NCI-H1105 treated with DMSO at 0.1 percent for 48 hours (cell line): ENCODE measurements at regions not wholly inside any gene's neighbourhood (a gene's known extent, or its start where the extent isn't known, plus 50 kb on each side); places are given as distances from the start of the nearest gene placed in this dataset.
"Not testable (repeated sequence)": the region's sequence is repeated elsewhere in the genome, so short reads cannot be mapped to it uniquely, and the experiment has no call there.

Experiments
- DNase-seq: peaks from one replicate; lab custom pipeline; 2025; lab: John Stamatoyannopoulos, UW

- DNase-seq = peak; percentile 43
Observed at GRCh38 chr9:30534455-30534854, 1850.0 kb upstream of the ACO1 start.

- DNase-seq = peak; percentile 69
Observed at GRCh38 chr9:30534896-30535295, 1849.5 kb upstream of the ACO1 start.

DNA sequence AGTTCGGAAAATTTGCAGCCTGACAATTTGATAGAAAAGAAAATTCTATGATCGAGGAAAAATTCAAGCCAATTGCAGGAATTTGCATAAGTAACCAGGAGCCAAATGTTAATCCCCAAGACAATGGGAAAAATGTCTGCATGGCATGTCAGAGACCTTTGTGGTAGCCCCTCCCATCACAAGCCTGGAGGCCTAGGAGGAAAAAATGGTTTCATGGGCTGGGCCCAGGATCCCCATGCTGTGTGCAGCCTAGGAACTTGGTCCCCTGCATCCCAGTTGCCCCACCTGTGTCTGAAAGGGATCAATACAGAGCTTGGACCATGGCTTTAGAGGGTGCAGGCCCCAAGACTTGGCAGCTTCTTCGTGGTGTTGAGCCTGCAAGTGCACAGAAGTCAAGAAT, 1847.9 kb upstream of the ACO1 start:
- no peak for DNase-seq

- not testable (repeated sequence) for DNase-seq
Observed at GRCh38 chr9:30539696-30540095, 1844.7 kb upstream of the ACO1 start.

DNA sequence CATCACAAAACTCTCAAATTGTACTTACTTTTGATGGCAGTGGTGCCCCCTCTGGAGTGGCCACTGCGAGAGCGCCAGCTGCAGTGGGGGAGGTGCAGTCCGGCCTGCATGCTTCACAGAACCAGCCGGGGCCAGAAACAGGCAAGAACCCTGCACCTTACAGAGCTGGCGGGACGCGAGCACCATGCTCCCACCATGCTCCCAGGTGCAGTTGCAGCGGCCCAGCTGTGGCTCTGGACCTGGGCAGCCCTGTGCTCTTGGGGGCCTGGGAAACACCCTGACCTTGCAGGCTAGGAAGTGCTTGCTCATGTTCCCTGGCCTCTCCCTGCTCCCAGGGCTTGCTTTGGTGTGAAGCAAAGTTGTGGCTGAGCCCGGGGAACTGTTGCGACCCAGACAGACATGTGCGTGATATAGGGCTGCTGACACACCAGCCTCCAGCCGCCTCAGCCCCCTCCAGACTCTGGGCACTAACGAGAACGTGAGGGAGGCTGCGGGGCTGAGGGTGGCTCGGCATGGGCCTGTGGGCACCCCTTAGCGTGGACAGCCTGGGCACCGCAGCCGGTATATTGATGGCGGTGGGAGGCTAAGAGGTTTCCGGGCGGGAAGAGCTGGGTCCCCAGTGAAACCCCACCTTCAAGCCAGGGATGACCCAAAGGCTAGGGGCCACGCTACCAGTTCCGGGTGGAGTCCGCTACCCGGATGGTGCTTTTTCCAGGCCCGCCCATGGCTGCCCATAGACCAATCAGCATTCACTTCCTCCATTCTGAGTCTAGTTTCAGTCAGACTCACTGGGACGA, 1809.9 kb upstream of the ACO1 start:
- DNase-seq = no peak

- no peak for DNase-seq
Observed at GRCh38 chr9:30575218-30575617, 1809.2 kb upstream of the ACO1 start.

GRCh38 chr9:30575691-30576090, 1808.8 kb upstream of the ACO1 start:
- no peak for DNase-seq

DNA sequence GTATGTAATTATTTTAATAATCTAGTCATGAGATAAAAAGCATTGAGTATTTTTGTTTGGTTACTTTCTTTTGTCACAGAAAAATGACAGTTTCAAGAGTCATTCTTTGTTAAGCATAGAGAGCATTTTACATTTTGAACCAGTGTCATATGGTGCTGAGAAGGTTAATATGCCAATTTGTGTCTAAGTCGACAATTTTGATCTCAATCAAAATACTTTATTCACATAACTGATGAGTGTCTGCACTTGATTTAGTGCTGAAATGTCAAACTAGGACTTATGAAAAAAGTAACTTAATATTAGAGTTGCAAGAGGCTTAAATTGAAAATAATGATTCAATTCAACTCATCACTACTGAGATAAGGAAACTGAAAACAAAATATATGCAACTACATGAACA, 1804.6 kb upstream of the ACO1 start:
- no peak for DNase-seq

DNA sequence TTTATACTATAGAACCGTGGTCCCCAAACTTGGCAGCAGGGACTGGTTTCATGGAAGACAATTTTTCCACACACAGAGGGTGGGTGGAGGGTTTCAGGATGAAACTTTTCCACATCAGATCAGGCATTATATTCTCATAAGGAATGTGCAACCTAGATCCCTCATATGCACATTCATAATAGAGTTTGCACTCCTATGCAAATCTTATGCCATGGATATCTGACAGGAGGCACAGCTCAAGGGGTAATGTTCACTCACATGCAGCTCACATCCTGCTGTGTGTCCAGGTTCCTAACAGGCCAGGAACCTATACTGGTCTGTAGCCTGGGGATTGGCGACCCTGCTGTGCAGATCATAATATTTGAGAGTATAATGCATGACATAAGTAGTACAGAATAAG, 1802.2 kb upstream of the ACO1 start:
- no peak for DNase-seq

DNA sequence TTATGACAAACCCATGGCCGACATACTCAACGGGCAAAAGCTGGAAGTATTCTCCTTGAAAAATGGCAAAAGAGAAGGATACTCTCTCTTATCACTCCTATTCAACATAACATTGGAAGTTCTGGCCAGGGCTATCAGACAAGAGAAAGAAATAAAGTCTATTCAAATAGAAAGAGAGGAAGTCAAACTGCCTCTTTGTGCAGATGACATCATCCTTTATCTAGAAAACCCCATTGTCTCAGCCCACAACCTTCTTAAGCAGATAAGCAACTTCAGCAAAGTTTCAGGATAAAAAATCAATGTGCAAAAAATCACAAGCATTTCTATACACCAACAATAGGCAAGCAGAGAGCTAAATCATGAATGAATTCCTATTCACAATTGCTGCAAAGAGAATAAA, 1799.9 kb upstream of the ACO1 start:
- DNase-seq = no peak

GRCh38 chr9:30591461-30591860, 1793.0 kb upstream of the ACO1 start:
- no peak for DNase-seq

DNA sequence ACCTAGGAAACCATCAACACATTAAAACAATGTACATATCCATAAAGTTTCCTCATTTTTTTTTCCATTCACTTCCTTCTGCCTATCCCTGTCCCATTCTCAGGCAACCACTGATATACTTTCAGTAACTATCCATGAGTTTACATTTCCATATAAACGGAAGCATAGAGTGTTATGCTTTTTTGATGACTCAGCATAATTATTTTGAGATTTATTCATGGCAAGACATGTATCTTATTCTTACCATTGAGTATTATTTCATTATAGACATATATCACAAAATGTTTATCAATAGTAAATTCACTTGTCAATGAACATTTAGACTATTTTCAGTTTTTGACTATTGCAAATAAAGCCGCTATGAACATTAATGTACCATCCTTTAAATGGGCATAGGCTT, 1786.8 kb upstream of the ACO1 start:
- DNase-seq = no peak

- DNase-seq = no peak
Observed at GRCh38 chr9:30605936-30606335, 1778.5 kb upstream of the ACO1 start.

DNA sequence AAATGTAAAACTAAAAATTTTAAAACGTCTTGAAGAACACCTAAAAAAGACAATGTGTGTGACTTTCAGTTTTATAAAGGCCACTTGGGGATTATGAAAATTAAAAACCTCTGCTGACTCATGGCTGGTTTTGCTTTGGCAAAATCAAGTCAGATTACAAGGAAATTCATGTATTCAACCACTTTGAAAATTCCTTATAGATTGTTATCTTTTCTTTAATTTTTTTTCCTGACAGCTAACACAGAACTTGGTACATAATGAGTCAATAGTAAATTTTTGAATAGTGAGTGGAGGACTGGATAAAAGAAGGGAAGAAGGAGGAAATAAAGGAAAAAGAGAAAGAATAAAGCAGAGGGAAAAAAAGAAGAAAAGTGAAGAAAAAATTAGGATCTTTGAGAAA, 1774.7 kb upstream of the ACO1 start:
- DNase-seq = no peak

DNA sequence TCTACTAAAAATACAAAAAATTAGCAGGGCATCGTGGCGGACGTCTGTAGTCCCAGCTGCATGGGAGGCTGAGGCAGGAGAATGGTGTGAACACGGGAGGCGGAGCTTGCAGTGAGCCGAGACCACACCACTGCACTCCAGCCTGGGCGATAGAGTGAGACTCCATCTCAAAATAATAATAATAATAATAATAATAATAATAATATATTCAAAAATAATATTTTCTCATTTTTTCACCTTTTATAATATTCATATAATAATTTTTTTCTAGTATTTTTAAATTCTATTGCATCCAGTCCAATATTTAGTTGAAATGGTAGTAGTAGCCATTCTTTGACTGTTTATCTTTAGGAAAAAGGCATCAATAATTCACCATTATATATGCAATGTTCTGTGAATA, 1767.7 kb upstream of the ACO1 start:
- not testable (repeated sequence) for DNase-seq

DNA sequence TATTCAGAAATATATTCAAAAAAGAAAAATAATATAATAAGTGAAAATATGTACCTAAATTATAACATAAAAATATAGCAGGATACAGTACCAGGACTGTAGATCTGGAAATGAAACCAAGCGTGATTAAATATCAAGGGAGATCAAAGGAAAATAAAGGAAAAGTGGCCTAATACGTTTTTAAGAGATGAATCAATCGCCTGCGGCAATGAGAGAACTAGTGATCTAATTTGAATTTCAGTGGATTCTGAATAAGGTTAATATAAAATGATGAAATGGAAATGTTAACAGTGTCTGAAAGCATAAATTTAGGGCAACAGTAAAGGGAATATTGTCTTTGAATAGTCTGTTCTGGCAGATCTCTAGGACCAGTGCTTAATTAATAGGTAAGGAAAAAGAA, 1761.9 kb upstream of the ACO1 start:
- DNase-seq = no peak

- no peak for DNase-seq
Observed at GRCh38 chr9:30628915-30629567, 1755.4 kb upstream of the ACO1 start.

DNA sequence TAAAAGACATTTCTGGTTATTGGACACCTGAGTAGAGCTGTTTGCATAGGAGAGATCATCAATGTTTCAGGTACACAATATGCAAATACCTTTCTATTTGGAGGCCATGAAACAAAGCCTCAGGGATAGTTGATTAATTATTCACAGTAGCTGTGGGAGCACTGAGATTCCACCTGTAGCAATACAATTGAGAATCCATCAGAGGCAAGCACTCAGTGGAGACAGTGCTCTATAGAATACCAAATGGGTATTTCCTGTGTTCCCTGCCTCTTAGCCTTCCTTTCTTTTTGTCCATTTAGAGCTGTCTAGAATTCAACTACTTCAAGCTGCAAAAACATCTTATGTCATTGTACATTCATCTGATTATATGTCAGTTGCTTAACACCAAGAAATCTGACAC, 1754.0 kb upstream of the ACO1 start:
- no peak for DNase-seq

DNA sequence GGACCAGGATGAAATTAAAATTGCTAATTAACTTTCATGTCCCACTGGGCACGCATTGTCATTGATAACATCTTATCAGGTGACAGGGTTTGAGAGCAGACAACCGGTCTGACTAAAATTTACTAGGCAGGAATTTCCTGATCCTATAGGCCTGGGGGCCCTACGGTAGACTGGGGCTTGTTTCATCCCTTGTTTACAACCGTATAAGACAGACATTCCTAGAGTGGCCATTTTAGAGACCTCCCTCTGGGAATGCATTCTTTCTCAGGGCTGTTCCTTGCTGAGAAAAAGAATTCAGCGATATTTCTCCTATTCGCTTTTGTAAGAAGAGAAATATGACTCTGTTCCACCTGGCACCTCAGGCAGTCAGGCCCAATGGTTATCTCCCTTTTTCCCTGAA, 1737.8 kb upstream of the ACO1 start:
- DNase-seq = not testable (repeated sequence)

- DNase-seq = no peak
Observed at GRCh38 chr9:30661925-30662324, 1722.5 kb upstream of the ACO1 start.

GRCh38 chr9:30670805-30671562, 1713.5 kb upstream of the ACO1 start:
- DNase-seq = no peak

- DNase-seq = no peak
Observed at GRCh38 chr9:30673132-30673531, 1711.3 kb upstream of the ACO1 start.

- no peak for DNase-seq
Observed at GRCh38 chr9:30676651-30677050, 1707.8 kb upstream of the ACO1 start.
